ENCODE measurements at regions not wholly inside any gene's neighbourhood (a gene's known extent, or its start where the extent isn't known, plus 50 kb on each side); places are given as distances from the start of the nearest gene placed in this dataset.
"Not testable (repeated sequence)": the region's sequence is repeated elsewhere in the genome, so short reads cannot be mapped to it uniquely, and the experiment has no call there.

DNA sequence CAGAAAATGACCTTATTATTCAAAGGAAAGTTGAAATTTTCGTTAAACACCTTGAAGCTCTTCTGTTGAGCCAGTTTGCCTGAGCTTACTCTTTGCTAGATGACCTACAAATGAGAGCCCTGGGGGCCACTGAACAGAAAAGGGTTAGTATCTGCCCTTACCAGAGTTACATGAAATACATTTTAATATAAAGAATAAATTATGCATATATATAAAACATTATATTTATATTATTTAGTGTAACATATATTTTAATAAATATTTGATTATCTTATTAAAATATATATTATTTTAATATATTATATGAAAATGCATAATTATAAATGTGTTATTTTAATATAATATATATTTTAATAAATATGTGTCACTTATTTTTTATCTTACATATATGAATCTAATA is 628.4 kb upstream of the TPK1 start:
- ATAC-seq (ENCODE audit: insufficient number of reproducible peaks, low FRiP score, low read depth) (no peak), DNase-seq (ENCODE audit: low spot score) (no peak)
- Histone ChIP-seq H3K4me1 (ENCODE audit: control insufficient read depth in 1 of 2, low read depth in 2 of 2) (no peaks in the 10 kb centered on the region), H3K27ac (no peak overlapping the region), H3K4me3 (no peak overlapping the region), H3K27me3 (replicated peaks; ENCODE audit: insufficient read depth) (no peaks in the 10 kb centered on the region), H3K36me3 (no peaks in the 10 kb centered on the region), H3K9me3 (no peaks in the 10 kb centered on the region)
- TF ChIP-seq, protein P1, sequence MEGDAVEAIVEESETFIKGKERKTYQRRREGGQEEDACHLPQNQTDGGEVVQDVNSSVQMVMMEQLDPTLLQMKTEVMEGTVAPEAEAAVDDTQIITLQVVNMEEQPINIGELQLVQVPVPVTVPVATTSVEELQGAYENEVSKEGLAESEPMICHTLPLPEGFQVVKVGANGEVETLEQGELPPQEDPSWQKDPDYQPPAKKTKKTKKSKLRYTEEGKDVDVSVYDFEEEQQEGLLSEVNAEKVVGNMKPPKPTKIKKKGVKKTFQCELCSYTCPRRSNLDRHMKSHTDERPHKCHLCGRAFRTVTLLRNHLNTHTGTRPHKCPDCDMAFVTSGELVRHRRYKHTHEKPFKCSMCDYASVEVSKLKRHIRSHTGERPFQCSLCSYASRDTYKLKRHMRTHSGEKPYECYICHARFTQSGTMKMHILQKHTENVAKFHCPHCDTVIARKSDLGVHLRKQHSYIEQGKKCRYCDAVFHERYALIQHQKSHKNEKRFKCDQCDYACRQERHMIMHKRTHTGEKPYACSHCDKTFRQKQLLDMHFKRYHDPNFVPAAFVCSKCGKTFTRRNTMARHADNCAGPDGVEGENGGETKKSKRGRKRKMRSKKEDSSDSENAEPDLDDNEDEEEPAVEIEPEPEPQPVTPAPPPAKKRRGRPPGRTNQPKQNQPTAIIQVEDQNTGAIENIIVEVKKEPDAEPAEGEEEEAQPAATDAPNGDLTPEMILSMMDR (IDR thresholded peaks at IDR 0.05) = no peak

- no peak for ATAC-seq (ENCODE audit: insufficient number of reproducible peaks, low FRiP score, low read depth)
- no peaks in the 10 kb centered on the region for H3K4me1 ChIP-seq (ENCODE audit: control insufficient read depth in 1 of 2, low read depth in 2 of 2)
Observed at GRCh38 chr7:145462463-145462862, 626.6 kb upstream of the TPK1 start.

GRCh38 chr7:145434811-145435210 is 599.0 kb upstream of the TPK1 start:
- no peaks in the 10 kb centered on the region for H3K4me1 ChIP-seq (ENCODE audit: control insufficient read depth in 1 of 2, low read depth in 2 of 2)
- TF ChIP-seq, protein P1 (IDR thresholded peaks at IDR 0.05) = no peak
- H3K27me3 ChIP-seq (replicated peaks; ENCODE audit: insufficient read depth) = no peaks in the 10 kb centered on the region
- H3K9me3 ChIP-seq = no peaks in the 10 kb centered on the region
- no peak overlapping the region for H3K4me3 ChIP-seq
- DNase-seq (ENCODE audit: low spot score) (no peak), ATAC-seq (ENCODE audit: insufficient number of reproducible peaks, low FRiP score, low read depth) (no peak)
- H3K36me3 ChIP-seq = no peaks in the 10 kb centered on the region
- H3K27ac ChIP-seq = no peak overlapping the region

More at GRCh38 chr7:145462463-145462862, 626.6 kb upstream of the TPK1 start:
- TF ChIP-seq, protein P1 (IDR thresholded peaks at IDR 0.05) = no peak
- no peak overlapping the region for H3K4me3 ChIP-seq
- DNase-seq (ENCODE audit: low spot score) = no peak
- no peaks in the 10 kb centered on the region for H3K27me3 ChIP-seq (replicated peaks; ENCODE audit: insufficient read depth)
- no peaks in the 10 kb centered on the region for H3K36me3 ChIP-seq
- H3K27ac ChIP-seq = no peak overlapping the region
- H3K9me3 ChIP-seq = no peaks in the 10 kb centered on the region

GRCh38 chr7:145431834-145432233 is 596.0 kb upstream of the TPK1 start:
- Histone ChIP-seq H3K27me3 (replicated peaks; ENCODE audit: insufficient read depth) (no peaks in the 10 kb centered on the region), H3K27ac (no peak overlapping the region), H3K9me3 (no peaks in the 10 kb centered on the region), H3K4me1 (ENCODE audit: control insufficient read depth in 1 of 2, low read depth in 2 of 2) (no peaks in the 10 kb centered on the region), H3K4me3 (no peak overlapping the region), H3K36me3 (no peaks in the 10 kb centered on the region)
- TF ChIP-seq, protein P1 (IDR thresholded peaks at IDR 0.05) = no peak
- ATAC-seq (ENCODE audit: insufficient number of reproducible peaks, low FRiP score, low read depth) (no peak), DNase-seq (ENCODE audit: low spot score) (no peak)

- not testable (repeated sequence) for ATAC-seq (ENCODE audit: insufficient number of reproducible peaks, low FRiP score, low read depth); DNase-seq (ENCODE audit: low spot score); H3K36me3 ChIP-seq; H3K27me3 ChIP-seq (replicated peaks; ENCODE audit: insufficient read depth); H3K9me3 ChIP-seq; H3K27ac ChIP-seq; H3K4me1 ChIP-seq (ENCODE audit: control insufficient read depth in 1 of 2, low read depth in 2 of 2); H3K4me3 ChIP-seq
Observed at GRCh38 chr7:145418481-145418880, 582.6 kb upstream of the TPK1 start.

GRCh38 chr7:145411066-145411465 is 575.2 kb upstream of the TPK1 start:
- no peaks in the 10 kb centered on the region for H3K9me3 ChIP-seq
- TF ChIP-seq, protein P1 (IDR thresholded peaks at IDR 0.05) = no peak
- H3K36me3 ChIP-seq = no peaks in the 10 kb centered on the region
- no peak overlapping the region for H3K4me3 ChIP-seq
- H3K4me1 ChIP-seq (ENCODE audit: control insufficient read depth in 1 of 2, low read depth in 2 of 2) = no peaks in the 10 kb centered on the region
- ATAC-seq (ENCODE audit: insufficient number of reproducible peaks, low FRiP score, low read depth) (no peak), DNase-seq (ENCODE audit: low spot score) (no peak)
- no peak overlapping the region for H3K27ac ChIP-seq
- H3K27me3 ChIP-seq (replicated peaks; ENCODE audit: insufficient read depth) = no peaks in the 10 kb centered on the region

Data from thoracic aorta (tissue), 2 donors.